ENCODE measurements at regions not wholly inside any gene's neighbourhood (a gene's known extent, or its start where the extent isn't known, plus 50 kb on each side); places are given as distances from the start of the nearest gene placed in this dataset.

DNA sequence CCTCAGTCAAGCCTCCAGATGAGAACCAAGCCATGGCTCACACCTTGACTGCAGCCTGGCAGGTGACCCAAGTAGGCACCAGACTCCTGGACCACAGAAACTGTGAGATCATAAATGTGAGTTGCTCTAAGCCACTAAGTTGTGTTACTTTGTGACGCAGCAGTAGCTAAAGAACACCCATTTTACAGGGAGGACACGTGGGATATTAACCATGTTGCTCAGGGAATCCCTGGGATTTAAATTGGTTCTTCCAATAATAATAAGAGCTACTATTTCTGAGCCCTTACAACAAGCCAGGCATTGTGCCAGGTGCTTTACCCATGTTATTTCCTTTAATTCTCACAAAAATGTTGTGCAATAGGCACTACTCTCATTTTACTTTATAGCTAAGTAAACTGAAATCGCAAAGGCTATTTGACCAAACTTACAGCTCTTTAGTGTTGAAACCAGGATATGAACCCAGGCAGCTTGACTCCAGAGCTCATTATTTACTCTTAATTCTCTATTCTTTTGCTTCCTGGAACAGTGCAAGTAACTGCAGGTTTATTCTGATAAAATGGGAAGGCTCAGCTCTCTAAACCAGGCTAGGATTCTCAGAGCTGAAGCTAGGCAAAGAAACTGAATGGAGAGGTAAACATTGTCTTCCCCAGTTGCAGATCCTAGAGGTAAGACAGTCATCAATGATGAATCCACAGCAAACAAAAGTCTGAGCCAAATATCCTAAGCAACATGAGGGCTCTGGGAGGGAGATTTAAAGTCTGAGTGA lies 294.4 kb downstream of the KBTBD8 start:
- Histone ChIP-seq H3K9me3 (no peaks in the 10 kb centered on the region), H3K4me3 (no peak overlapping the region), H3K36me3 (no peaks in the 10 kb centered on the region), H3K4me1 (peaks cover 2 to 18% of the 10 kb centered on the region in 2 donors), H3K27ac (no peak overlapping the region), H3K27me3 (no peaks in the 10 kb centered on the region)
- no peak for DNase-seq (ENCODE audit: low spot score in 2 of 2)
- TF ChIP-seq, protein P1, sequence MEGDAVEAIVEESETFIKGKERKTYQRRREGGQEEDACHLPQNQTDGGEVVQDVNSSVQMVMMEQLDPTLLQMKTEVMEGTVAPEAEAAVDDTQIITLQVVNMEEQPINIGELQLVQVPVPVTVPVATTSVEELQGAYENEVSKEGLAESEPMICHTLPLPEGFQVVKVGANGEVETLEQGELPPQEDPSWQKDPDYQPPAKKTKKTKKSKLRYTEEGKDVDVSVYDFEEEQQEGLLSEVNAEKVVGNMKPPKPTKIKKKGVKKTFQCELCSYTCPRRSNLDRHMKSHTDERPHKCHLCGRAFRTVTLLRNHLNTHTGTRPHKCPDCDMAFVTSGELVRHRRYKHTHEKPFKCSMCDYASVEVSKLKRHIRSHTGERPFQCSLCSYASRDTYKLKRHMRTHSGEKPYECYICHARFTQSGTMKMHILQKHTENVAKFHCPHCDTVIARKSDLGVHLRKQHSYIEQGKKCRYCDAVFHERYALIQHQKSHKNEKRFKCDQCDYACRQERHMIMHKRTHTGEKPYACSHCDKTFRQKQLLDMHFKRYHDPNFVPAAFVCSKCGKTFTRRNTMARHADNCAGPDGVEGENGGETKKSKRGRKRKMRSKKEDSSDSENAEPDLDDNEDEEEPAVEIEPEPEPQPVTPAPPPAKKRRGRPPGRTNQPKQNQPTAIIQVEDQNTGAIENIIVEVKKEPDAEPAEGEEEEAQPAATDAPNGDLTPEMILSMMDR (IDR thresholded peaks at IDR 0.05): no peak
- intact Hi-C loops (cut with DNase I): no loop called here

- H3K4me1 ChIP-seq: peaks cover 2 to 12% of the 10 kb centered on the region in 2 donors
- H3K27ac ChIP-seq: no peak overlapping the region
- H3K27me3 ChIP-seq: no peaks in the 10 kb centered on the region
- no peaks in the 10 kb centered on the region for H3K36me3 ChIP-seq
- H3K4me3 ChIP-seq: no peak overlapping the region
- TF ChIP-seq, protein P1 (IDR thresholded peaks at IDR 0.05): no peak
- DNase-seq (ENCODE audit: low spot score in 2 of 2): no peak
- H3K9me3 ChIP-seq: no peaks in the 10 kb centered on the region
- intact Hi-C loops (cut with DNase I): no loop called here
Measured at GRCh38 chr3:67294341-67294740, 296.2 kb downstream of the KBTBD8 start.

DNA sequence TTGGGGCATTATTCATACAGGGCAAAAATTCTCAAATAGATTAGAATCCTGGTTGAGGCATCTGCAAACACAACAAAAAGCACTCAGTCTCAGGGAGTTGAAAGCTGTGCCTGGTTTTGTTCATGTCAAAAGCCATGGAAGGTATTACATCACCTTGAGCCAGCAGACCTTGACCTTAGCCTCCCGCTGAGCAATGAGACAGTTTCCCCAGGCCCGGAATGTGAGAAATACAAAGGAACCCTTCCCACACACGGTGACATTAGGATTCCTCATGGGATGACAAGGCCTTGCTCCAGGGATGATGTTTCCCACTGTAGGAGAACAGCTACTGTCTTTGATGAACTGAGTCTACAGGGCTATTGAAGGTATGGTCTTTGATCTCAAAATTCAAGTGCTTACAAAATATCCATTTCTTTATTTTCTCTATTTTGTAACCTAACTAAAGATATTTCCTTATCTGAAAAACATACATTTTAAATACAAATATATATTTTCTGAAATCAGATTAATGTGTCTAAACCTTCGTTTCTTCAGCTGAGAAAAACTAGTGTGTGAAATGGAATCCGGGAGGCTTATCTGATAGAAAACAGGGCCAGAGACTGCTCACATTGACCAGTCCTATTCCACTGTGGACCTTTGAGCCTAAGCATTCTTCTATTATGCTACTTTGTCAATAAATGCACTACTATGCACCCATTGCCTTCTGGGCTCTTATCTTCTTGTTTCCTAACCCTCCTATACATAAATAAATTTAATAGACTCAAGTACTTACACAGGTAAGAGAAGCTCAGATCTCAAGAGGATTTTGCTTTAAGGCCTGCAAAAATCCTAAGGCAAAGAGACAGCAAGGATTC lies 298.2 kb downstream of the KBTBD8 start:
- intact Hi-C loops (cut with DNase I): no loop called here
- H3K27ac ChIP-seq: no peak overlapping the region
- no peaks in the 10 kb centered on the region for H3K4me1 ChIP-seq
- no peaks in the 10 kb centered on the region for H3K36me3 ChIP-seq
- TF ChIP-seq, protein P1 (IDR thresholded peaks at IDR 0.05): no peak
- H3K4me3 ChIP-seq: no peak overlapping the region
- no peaks in the 10 kb centered on the region for H3K27me3 ChIP-seq
- no peak for DNase-seq (ENCODE audit: low spot score in 2 of 2)
- no peaks in the 10 kb centered on the region for H3K9me3 ChIP-seq

- H3K9me3 ChIP-seq: no peaks in the 10 kb centered on the region
- H3K36me3 ChIP-seq: no peaks in the 10 kb centered on the region
- no peaks in the 10 kb centered on the region for H3K27me3 ChIP-seq
- TF ChIP-seq, protein P1 (IDR thresholded peaks at IDR 0.05): no peak
- intact Hi-C loops (cut with DNase I): no loop called here
- H3K4me1 ChIP-seq: no peaks in the 10 kb centered on the region
- no peak overlapping the region for H3K27ac ChIP-seq
- no peak for DNase-seq (ENCODE audit: low spot score in 2 of 2)
- H3K4me3 ChIP-seq: no peak overlapping the region
Measured at GRCh38 chr3:67297715-67298475, 299.8 kb downstream of the KBTBD8 start.

DNA sequence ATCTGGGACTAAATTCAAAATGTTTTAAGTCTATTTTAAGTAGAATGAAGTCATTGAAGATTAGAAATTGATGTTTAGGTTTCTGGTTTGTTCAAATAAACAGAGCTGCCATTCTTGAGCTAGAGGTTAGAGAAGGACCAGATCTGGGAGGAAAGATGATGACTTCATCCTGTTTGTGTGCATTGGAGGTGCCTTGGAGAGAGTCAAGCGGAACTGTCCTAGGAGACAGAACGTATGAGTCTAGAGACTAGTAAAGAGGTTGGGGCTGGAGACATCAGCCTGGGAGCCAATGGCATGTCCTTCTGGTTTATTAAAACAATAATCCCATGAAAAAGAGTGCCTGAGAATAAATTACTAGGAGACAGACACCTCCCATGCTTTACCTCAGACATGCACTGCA lies 303.4 kb downstream of the KBTBD8 start:
- no peak for DNase-seq (ENCODE audit: low spot score in 2 of 2)
- Histone ChIP-seq H3K27ac (no peak overlapping the region), H3K4me3 (no peak overlapping the region), H3K4me1 (no peaks in the 10 kb centered on the region), H3K36me3 (no peaks in the 10 kb centered on the region), H3K27me3 (no peaks in the 10 kb centered on the region), H3K9me3 (no peaks in the 10 kb centered on the region)
- TF ChIP-seq, protein P1 (IDR thresholded peaks at IDR 0.05): no peak
- intact Hi-C loops (cut with DNase I): no loop called here

Data from ascending aorta (tissue), 2 donors.